ENCODE measurements at regions not wholly inside any gene's neighbourhood (a gene's known extent, or its start where the extent isn't known, plus 50 kb on each side); places are given as distances from the start of the nearest gene placed in this dataset.
"Not testable (repeated sequence)": the region's sequence is repeated elsewhere in the genome, so short reads cannot be mapped to it uniquely, and the experiment has no call there.

DNA sequence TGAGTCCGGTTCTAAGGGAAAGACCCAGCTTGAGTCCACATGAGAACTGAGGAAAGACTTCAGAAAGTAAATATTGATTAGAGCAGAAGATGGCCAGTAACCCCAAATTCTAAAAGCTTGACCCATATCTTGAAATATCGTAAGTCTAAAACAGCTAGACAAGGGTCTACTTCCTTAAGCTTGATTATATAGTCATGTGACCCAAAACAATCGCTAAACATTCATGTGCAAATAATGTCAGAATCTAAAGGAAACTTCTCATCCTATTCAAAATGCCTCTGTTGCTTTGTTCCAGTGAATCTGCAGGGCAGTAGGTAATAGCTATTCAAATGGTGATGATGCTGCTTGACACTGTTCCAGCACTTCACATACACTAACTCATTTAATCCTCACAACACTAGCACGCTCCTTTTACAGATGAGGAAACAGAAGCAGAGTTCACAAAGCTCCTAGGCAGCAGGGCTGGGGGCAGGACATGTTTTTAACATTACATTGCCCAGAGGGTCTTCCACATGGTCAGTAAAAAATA lies 52.6 kb downstream of the TCF20 start:
- DNase-seq: no peak

DNA sequence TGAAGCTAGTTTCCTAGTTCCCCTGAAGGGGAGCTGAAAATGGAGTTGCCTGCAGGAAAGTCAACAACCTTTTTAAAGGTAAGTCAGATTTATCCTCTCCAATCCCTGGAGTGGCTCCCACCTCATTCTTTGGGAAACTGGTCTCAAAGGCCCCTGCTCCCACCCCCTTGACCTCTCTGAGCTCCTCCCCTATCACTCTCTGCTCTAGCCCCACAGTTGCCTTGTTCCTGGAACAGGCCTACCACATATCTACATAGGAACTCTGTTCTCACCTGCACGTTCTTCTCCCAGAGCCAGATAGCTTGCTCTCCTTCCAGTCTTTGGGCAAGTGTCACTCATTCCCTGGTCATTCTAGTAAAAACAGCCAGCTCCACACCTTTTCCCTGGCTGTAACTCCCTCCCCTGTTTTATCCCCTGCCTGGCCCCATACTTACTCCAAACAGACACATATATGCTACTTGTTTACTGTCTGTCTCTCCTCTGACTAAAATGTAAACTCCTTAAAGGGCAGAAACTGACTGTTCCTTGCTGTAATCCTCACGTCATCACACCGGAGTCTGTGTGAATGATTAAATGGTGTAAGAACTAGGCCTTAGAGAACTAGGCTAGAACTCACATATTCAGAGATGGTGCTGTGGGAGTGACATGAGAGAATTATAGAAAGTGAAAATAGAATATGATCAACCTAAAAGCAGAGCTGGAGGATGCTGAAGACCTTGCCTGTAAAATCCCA lies 53.3 kb downstream of the TCF20 start:
- no peak for DNase-seq

DNA sequence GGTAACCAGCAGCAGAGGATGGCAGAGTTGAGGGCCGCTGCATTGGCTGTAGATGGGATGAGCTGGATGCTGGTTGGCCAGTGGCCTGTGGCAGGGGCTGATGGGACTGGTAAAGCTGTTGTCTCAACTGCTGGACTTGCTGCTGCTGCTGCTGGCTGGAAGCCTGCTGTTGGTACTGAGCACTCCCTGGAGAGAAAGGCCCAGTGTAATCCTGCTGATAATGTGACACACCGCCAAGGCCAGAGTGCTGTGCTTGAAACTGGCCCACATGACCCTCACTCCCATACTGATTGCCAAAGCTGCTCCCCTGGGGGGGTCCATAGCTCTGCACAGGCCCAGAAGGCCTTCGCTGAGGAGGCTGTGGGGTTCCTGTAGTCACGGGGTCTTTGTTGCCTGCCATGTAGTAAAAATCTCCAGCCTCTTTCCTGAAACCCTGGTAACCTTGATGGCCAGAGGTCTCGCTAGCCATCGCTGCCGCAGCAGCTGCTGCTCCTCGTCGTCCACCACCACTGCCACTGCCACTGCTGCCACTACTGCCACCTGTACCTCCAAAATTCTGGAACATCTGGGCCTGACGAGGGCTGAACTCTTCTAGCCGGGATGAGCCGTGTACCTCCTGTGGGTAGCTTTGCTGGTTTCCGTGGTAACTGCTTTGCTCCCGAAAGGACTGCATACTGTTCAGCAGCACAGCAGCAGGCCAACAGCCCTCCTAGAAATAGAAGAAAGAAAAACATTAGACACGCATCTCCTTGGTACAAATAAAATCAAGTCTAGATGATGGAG lies 55.6 kb downstream of the TCF20 start:
- peak in 1 of 2 experiments; percentile 19 for DNase-seq

DNA sequence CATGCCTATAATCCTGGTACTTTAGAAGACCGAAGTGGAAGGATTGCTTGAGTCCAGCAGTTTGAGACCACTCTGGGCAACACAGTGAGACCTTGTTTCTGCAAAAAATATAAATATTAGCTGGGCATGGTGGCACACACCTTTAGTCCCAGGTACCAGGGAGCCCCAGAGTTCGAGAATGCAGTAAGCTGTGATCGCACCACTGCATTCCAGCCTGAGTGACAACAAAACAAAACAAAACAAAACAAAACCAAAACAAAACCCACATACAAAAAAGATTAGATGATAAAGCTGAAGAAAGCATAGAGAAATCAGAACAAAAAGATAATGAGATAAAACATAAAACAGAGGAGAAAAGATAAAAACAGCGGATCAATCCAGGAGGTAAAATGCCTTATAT lies 62.1 kb downstream of the TCF20 start:
- DNase-seq: no peak

DNA sequence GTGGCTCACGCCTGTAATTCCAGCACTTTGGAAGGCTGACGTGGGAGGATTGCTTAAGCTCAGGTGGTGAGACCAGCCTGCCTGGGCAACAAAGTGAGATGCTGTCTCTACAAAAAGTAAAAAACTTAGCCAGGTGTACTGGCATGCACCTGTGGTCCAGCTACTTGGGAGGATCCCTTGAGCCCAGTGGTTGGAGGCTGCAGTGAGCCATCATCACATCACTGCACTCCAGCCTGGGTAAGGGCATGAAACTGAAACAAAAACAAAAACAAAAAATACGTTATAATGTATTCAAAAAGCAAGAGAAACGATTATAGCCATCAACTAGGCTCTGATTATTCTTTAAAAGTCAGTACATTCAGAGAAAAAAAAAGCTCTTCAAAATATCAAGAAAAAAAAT lies 62.5 kb downstream of the TCF20 start:
- no peak for DNase-seq

DNA sequence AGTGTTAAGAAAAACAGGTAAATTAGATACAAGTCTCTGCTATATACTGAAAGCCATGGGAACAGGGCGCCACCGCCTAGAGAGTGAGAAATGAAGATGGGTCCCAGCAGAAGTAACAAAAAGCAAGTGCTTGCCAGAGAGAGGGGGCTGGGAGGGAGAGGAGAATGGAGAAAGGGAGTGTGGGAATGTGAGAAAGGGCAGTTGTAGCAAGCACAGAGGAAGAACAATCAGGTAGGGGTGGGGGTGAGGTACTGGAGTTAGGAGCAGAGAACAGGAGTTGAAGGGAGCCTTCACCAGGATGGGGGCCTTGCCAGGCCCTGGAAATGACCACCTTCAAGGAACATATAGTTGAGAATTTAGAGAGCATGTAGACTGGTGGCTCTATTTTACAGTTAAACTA lies 66.8 kb downstream of the TCF20 start:
- DNase-seq: no peak

DNA sequence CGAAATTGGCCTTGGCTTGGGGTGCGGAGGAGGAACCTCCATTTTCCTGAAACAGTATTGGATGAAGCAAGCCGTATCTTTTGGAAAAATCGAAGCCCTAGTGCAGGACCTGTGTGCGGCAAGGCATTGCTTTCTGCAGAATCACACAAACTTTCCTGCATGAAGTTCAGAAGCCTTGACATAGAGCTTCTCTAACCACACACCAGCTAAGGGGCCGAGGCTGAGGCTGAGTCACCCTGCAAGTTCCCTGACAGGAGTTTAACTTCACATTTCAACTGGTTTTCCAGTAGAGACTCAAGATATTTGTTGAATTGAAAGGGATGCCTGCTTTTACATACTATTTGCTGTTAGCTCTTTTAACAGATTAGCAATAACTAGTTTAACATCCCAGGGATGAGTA lies 67.8 kb downstream of the TCF20 start:
- no peak for DNase-seq

DNA sequence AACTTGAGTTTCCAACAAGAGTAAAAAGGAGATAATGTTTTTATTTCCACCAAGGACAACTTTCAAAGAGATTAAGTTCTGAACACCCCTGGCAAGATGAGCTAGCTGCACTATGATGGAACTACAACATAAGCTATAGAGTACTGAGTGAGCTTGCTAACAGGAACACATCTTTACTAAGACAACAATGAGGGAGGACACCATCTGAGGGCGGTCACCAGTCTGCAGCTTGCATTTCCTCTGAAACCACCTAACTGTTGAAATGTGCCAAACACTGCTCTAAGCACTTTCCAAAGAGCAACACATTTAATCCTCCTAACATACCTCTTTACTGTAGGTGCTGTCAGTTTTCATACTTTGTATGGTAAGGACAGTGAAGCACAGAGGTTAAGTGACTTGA lies 68.4 kb downstream of the TCF20 start:
- no peak for DNase-seq

DNA sequence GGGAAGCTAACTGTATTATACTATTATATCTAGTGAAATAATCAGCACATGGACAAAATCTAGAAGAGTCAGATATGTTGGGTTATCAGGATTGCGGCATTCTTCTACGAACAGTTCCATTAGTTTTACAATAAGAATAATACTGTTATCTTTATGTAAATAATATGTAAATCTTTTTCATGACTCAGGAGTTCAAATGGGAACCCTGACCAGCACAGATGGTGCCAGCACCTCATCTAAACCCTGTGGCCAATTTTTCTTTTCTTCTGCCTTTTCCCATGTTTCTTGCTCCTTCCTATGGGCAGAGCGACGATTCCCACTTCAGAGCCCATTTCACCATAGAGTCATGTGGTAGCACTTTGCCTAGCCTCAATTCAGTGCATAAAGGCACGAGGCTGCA lies 68.4 kb upstream of the CYP2D6 start:
- no peak for DNase-seq

DNA sequence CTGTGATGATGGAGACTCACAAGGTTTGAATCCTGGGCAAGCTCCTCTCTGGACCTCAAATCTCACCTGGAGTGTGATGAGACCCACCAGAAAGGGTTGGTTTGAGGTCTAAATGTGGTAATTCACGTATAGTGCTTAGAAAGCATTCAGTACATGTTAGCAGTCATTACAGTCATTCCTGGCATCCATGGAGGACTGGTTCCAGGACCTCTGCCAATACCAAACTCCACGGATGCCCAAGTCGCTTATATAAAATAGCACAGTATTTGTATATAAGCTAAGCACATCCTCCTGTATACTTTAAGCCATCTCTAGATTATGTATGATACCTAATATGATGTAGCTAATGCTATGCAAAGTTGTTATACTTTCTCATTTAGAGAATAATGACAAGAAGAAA lies 67.6 kb upstream of the CYP2D6 start:
- no peak for DNase-seq

DNA sequence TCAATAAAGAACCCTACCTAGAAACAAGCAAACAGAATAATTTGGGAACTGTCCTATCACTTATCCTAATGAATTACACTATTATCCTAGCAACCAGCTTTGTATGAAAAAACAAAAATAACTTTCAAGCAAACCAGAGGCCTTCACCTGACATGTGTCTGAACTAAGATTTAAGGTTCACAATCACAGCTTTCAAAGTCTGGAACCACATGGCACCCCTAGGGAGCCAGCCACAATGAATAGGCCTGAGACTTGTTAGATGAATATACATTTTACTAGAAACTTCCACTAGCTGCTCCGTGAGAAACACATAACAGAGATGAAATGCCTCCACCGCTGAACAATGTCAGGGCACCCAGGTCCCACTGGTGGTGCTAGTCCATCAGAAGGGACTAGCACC lies 65.8 kb upstream of the CYP2D6 start:
- no peak for DNase-seq

DNA sequence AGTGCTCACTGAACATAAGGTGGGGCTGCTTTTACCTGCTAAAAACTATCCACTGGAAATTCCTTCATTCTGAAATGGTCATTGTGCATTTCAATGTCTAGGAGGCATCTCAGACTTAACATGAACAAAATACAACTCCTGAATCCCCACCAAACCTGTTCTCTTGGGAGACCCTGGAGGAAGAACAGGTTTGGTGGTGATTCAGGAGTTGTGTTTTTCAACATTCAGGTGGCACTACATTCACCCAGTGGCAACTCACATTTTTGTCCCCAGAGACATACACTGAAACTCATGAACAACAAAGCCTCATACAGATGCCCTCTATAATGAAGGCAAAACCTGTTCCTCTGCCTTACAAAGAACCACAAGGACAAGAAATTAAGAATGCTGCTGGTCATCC lies 64.3 kb upstream of the CYP2D6 start:
- no peak for DNase-seq

DNA sequence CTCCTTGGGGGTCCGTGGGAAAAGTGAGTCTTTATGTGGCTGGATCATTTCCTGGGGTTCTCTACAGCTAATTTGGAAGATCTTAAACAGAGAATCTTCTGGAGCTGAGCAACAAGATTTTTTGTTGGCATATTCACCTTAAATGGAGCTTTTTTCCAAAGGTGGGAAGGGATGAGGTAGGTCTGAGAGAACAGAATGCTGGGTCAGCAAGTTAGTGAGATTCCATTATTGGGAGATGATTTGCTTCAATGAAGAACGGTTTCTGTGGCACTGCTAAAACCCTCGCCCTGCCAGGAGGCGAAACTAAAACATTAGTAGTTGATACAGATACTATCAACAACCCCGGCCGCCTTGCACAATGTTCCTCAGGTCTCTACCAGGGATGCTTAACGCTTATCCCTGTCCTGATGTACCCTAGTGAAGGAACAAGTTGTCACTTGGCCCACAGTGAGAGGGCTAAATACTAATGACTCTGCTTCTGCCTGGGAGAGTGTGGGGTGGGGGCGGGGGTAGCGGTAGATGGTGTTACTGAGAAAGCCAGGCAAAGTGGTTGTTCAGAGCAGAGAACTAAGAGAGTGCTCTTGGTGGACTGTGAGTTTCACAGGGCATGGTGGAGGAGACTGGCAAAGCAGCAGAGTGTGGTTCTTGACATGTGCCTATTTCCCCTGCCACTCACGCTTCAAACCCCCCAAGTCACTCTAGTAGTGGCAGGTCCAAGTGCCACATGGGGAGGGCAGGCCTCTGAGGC lies 63.7 kb upstream of the CYP2D6 start:
- no peak for DNase-seq

DNA sequence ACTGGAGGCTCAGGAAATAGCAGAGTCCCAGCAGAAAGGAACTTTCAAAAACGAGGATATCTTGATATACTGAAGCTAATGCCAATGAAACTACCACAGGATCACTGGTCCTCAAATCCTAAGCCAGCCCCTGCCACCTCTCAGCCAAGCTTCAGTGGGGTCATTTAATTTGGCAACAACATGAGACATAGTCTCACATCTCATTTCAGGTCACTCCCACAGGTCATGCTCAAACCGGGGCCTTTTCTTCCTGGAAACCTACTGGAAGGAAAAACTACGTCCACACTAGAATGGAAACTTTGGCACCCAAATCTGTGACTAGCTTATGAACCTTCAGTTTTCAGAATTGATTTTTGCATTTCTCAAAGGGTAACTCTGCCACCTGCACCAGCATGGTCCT lies 61.9 kb upstream of the CYP2D6 start:
- DNase-seq: no peak

DNA sequence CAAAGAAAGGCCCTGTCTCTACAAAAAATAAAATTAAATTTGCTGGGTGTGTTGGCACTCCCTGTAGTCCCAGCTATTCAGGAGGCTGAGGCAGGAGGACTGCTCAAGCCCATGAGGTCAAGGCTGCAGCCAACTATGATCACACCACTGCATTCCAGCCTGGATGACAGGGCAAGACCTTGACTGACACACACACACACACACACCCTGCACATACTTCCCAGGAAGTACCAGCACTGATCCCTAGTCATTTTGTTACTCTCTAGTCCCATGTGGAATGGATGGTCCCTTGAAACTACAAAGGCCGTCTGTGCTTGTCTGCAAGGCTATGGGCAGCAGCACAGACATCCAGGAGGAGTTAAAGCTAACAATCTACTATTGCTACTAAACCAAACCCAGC lies 59.7 kb upstream of the CYP2D6 start:
- DNase-seq: no peak

DNA sequence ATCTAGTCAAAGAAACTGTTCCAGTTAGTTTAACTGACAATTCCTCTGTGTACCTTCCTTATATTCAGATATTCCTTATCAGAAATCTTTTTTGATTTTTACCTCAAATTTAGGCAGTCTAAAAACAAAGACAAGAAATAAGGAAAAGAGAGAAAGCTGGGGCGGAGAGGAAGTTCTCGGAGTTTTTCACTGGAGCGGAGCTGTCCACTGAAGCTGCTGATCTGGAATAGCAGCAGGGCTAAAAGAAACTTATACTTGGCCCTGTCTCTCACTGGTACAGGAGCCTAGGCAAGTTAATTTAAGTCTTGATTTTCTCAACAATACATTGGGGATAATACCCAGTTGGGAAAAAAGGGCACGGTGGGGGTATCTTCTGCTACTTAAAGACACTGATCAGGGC lies 59.2 kb upstream of the CYP2D6 start:
- DNase-seq: no peak

DNA sequence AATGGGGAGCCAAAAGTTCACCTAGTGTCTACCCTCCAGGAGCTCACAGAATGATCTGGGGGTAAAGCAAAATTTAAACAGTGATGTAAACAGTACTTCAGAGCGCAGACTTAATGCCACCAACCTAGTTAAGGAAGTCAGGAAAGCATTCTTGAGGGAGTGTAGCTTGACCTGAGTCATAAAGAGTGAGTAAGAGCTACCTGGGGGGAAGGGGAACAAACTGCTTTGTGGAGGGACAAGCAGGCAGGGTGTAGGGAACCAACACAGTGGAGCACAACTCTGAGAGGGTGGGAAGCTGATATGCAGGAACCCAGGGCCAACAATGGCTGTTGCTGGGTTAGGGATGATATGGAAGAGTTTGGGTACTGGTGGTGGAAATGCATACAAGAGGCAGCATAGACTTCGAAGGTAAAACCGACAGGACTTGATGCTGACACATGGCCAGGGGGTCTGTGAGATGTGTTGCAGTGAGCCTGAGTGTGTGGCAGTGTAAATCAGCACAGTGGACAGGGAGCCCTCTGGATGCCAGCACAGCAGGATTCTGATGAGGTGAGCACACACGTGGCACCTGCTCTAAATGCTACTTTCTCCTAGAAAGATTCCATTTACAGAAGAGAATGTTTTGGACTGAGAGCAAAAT lies 58.3 kb upstream of the CYP2D6 start:
- no peak for DNase-seq

DNA sequence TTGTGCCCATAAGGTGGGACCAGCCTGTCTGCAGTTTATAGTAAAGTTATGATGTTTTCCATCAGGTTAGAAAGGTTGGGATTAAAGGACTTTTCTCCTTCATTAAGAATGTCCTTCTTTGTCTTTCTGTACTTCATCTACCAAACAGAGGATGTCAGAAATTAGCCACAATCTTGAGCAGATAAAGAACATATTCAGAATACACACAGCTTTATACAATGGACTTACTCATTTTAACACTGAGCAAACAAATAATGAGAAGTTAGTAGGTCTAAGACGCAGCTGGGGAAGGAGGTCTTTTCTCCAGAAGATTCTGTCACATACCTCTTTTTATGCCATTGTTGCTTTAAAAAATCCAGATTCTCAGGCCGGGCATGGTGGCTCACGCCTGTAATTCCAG lies 57.0 kb upstream of the CYP2D6 start:
- DNase-seq: no peak

DNA sequence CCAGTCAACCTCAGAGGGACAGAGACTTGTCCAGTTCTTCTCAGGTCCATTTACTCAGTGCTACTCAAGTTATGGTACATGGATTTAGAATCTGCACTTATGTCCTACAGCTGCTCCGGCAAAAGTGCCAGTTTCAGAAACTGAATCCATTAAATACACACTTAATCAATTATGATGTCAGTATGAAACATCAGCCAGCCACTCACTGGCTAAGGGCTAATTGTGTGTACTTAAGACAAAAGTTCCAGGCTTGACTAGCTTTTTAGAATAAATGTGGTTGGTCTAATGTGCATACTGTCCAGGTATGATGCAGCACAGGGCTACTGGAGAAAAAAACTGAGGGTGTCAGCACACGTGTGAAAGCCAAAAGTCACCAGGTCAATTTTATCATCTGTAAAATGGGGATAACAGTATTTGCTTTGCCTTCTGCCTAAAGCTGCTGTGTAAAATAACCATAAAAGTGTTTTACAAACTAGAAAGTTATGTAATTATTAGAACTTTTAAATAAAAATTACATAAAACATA lies 55.4 kb upstream of the CYP2D6 start:
- DNase-seq: no peak

DNA sequence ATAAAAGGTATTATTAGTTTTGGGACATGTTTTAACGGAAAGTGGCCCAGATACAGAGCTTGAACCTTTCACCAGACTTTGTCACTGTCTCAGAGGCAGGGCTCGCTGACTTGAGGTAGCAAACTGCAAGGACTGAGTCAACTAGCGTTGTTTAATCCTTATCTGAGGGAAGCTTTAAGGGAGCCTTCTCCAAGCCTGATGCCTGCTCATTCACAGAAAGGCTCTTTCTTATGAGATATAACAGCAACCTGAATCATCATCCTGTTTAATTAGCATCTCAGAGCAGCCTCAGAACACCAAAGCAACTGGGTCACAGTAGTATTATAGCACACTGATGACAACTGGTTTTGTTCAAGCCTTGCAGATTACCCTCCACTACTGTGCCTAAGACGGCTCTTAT lies 54.2 kb upstream of the CYP2D6 start:
- DNase-seq: no peak

DNA sequence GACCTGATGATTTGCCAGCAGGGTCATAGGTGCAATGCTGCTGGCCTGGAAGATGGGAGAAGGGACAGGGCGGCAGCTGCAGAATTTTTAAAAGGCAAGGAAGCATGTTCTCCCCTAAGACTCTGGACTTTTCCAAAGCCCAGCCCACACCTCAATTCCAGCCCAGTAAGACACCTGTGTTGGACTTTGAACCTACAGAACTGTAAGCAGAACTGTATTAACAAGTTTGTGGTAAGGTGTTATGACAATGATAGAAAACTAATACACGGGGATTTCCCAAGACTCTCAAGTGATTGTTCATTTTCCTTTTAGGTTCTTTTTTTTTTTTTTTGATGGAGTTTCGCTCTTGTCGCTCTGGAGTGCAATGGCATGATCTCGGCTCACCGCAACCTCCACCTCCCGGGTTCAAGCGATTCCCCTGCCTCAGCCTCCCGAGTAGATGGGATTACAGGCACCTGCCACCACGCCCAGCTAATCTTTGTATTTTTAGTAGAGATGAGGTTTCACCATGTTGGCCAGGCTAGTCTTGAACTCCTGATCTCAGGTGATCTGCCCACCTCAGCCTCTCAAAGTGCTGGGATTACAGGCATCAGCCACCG lies 53.0 kb upstream of the CYP2D6 start:
- DNase-seq: not testable (repeated sequence)

DNA sequence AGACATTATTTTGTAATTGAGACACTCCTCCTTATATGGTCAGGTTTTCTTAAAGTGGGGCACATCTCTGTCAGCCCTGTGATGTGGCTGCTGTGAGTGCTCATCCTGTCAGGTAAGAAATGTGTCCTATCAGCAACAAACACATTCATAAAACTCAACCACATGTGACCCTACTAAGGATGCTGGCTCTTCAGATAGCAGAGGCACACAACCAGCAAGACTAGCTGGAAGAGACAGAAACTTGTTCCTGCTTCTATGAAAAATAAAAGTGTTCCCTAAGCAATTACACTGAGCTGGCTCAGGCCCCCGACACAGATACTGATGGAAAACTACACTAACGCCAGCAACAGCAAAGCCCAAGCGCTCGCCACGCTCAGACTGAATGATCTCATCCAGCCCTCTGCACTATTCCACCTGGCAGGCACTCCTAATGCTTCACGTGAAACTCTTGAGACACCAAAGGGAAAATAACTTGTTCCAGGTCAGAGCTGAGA lies 49.8 kb upstream of the CYP2D6 start:
- no peak for DNase-seq

All from NCI-H524 (cell line).